ENCODE measurements at regions not wholly inside any gene's neighbourhood (a gene's known extent, or its start where the extent isn't known, plus 50 kb on each side); places are given as distances from the start of the nearest gene placed in this dataset.

GRCh38 chr13:33642374-33643065 is 175.4 kb upstream of the RFC3 start:
- TF ChIP-seq CTCF (IDR thresholded peaks at IDR 0.05; ENCODE audit: low read depth, low read length) (no peak), EZH2phosphoT487 (IDR thresholded peaks at IDR 0.05; ENCODE audit: low read depth) (no peak)
